Activated CD8-positive, alpha-beta T cell treated with anti-CD3 and anti-CD28 coated beads, Interleukin-2, amount 10 ng/mL, durations not matched to agents 7 days and 5 days (primary cell): ENCODE measurements at regions not wholly inside any gene's neighbourhood (a gene's known extent, or its start where the extent isn't known, plus 50 kb on each side); places are given as distances from the start of the nearest gene placed in this dataset.

Source experiments
- ATAC-seq: fragments of 150-1000 bp; cut with Tn5 transposase; one replicate; pipeline ENCODE4 v1.10.0; 2021; ENCODE audit warnings: moderate library complexity
- CTCF ChIA-PET: fragments of 350-600 bp; sonication (Branson Sonifier 250); formaldehyde crosslinking; loops from one replicate; lab custom pipeline; 2021; ENCODE audit warnings: antibody characterized with exemption; lab: Charles Lee
- POLR2A ChIA-PET: fragments of 350-600 bp; sonication (Branson Sonifier 250); formaldehyde crosslinking; loops from one replicate; lab custom pipeline; 2021; ENCODE audit warnings: antibody characterized with exemption; lab: Charles Lee
- DNase-seq: peaks from one replicate; pipeline ENCODE4 v3.0.0-alpha.2; 2020
- H3K27ac Mint-ChIP-seq: one replicate; pipeline ENCODE4 v1.8.0; 2021; ENCODE audit warnings: mild to moderate bottlenecking, mixed read lengths
- H3K27me3 Mint-ChIP-seq: one replicate; pipeline ENCODE4 v1.8.0; 2021; ENCODE audit warnings: low read depth, mixed read lengths
- H3K36me3 Mint-ChIP-seq: one replicate; pipeline ENCODE4 v1.8.0; 2021; ENCODE audit warnings: low read depth, mixed read lengths
- H3K4me1 Mint-ChIP-seq: one replicate; pipeline ENCODE4 v1.8.0; 2021; ENCODE audit warnings: low read depth, mixed read lengths
- H3K4me3 Mint-ChIP-seq: one replicate; pipeline ENCODE4 v1.8.0; 2021; ENCODE audit warnings: mild to moderate bottlenecking, mixed read lengths
- H3K9me3 Mint-ChIP-seq: one replicate; pipeline ENCODE4 v1.8.0; 2022; ENCODE audit warnings: mixed read lengths; ENCODE audit not compliant: insufficient read depth

GRCh38 chr6:138580801-138581200, 81.5 kb upstream of the NHSL1 start:
- Mint-ChIP-seq H3K36me3 (no peaks in the 10 kb centered on the region), H3K9me3 (no peaks in the 10 kb centered on the region), H3K27ac (no peak overlapping the region), H3K27me3 (peaks cover 2% of the 10 kb centered on the region), H3K4me3 (no peak overlapping the region), H3K4me1 (no peaks in the 10 kb centered on the region)
- DNase-seq (no peak), ATAC-seq (no peak)
- ChIA-PET POLR2A (no interaction called here), CTCF (no interaction called here)

DNA sequence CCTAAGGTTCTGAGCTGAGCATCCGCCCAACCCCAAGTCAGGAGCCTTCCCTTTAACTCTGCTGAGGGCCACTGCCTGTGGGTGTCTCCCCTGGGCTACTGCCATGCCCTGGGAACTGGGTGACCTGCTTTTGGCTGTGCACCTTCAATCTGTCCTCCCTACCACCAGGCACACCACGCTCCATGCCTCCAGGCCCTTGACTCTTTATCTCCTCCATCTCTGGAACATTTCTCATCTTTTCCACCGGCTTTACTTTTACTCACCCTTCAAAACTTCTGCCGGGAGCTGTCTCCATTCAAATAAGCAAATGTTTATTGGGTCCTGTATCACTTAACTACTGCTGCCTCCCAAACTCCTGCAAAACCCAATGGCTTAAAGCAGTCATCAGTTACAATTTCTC, 83.3 kb upstream of the NHSL1 start:
- no peaks in the 10 kb centered on the region for H3K9me3 Mint-ChIP-seq
- H3K36me3 Mint-ChIP-seq: no peaks in the 10 kb centered on the region
- H3K27me3 Mint-ChIP-seq: peaks cover 2% of the 10 kb centered on the region
- no peak overlapping the region for H3K27ac Mint-ChIP-seq
- CTCF ChIA-PET: no interaction called here
- POLR2A ChIA-PET: no interaction called here
- no peak overlapping the region for H3K4me3 Mint-ChIP-seq
- no peak for DNase-seq
- ATAC-seq: no peak
- peaks cover 7% of the 10 kb centered on the region for H3K4me1 Mint-ChIP-seq

- Mint-ChIP-seq H3K27me3 (peaks cover 2% of the 10 kb centered on the region), H3K9me3 (no peaks in the 10 kb centered on the region), H3K4me1 (peaks cover 15% of the 10 kb centered on the region), H3K27ac (no peak overlapping the region), H3K4me3 (no peak overlapping the region), H3K36me3 (no peaks in the 10 kb centered on the region)
- ATAC-seq (no peak), DNase-seq (no peak)
- ChIA-PET POLR2A (no interaction called here), CTCF (interaction anchor here (0.6 to 6.5 kb wide), 5 partner anchors 11 to 470 kb away, joined by 3 to 79 read pairs (median 3); no protein-coding TSS in a partner anchor)
These were observed 87.3 kb upstream of the NHSL1 start for GRCh38 chr6:138586638-138587037.

- ChIA-PET CTCF (interaction anchor here (0.7 to 6.5 kb wide), 14 partner anchors 10 to 472 kb away, joined by 3 to 79 read pairs (median 5); no protein-coding TSS in a partner anchor), POLR2A (no interaction called here)
- Mint-ChIP-seq H3K4me3 (no peak overlapping the region), H3K27me3 (peaks cover 2% of the 10 kb centered on the region), H3K27ac (peak overlapping the region; percentile 47), H3K36me3 (no peaks in the 10 kb centered on the region), H3K9me3 (no peaks in the 10 kb centered on the region), H3K4me1 (peaks cover 36% of the 10 kb centered on the region)
- DNase-seq (peak; percentile 71), ATAC-seq (peak; percentile 63)
These were observed 89.6 kb upstream of the NHSL1 start for GRCh38 chr6:138588805-138589434.

DNA sequence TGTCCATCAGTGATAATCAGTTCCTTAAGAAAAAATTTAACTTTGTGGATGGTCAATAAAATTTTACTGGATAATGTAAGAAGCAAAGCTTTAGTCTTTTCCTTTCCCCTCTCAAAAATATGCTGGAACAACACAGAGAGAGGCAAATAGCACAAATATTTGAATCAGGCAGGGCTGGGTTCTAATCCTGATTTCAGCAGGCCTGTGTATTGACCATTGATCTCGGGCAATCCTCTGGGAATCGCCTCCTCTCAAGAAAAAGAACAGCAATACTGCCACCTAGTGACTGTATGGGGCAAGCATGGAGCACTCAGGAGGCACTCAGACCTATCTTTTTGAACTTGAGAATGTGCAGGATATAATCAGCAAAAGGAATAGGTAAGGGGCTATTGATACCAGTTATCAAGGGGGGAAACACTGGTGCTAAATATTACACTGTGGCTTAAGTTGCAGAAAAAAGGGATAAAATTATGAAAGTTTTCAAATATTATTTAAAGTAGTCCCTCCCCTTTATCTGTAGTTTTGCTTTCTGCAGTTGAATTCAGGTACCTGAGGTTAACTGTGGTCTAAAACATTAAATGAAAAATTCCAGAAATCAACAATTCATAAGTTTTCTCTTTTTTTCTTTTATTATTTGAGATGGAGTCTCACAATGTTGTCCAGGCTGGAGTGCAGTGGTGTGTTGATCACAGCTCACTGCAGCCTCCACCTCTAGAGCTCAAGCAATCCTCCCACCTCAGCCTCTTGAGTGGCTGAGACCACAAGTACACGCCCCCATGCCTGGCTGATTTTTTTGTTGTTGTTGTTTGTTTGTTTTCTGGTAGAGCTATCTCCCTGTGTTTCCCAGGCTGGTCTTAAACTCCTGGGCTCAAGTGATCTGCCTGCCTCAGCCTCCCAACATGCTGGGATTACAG, 91.8 kb upstream of the NHSL1 start:
- ChIA-PET CTCF (interaction anchor here (0.6 to 6.5 kb wide), 16 partner anchors 9 to 475 kb away, joined by 3 to 79 read pairs (median 4); partner anchors contain the start of gene CCDC28A), POLR2A (no interaction called here)
- Mint-ChIP-seq H3K27ac (no peak overlapping the region), H3K4me3 (no peak overlapping the region), H3K27me3 (no peaks in the 10 kb centered on the region), H3K9me3 (no peaks in the 10 kb centered on the region), H3K36me3 (no peaks in the 10 kb centered on the region), H3K4me1 (peaks cover 39% of the 10 kb centered on the region)
- ATAC-seq (peak; percentile 48), DNase-seq (peak; percentile 63)

GRCh38 chr6:138592749-138593123, 93.4 kb upstream of the NHSL1 start:
- POLR2A ChIA-PET: interaction anchor here (0.6 kb wide), 1 partner anchor 179 kb away, joined by 4 read pairs; no protein-coding TSS in a partner anchor
- CTCF ChIA-PET: interaction anchor here (0.9 to 6.5 kb wide), 5 partner anchors 11 to 202 kb away, joined by 3 to 79 read pairs (median 4); partner anchors contain the start of gene CCDC28A
- no peak for DNase-seq
- no peak for ATAC-seq
- peak overlapping the region; percentile 43 for H3K4me3 Mint-ChIP-seq
- H3K36me3 Mint-ChIP-seq: no peaks in the 10 kb centered on the region
- H3K4me1 Mint-ChIP-seq: peaks cover 31% of the 10 kb centered on the region
- H3K27ac Mint-ChIP-seq: no peak overlapping the region
- H3K27me3 Mint-ChIP-seq: no peaks in the 10 kb centered on the region
- H3K9me3 Mint-ChIP-seq: no peaks in the 10 kb centered on the region

- ChIA-PET POLR2A (interaction anchor here (0.6 to 1.2 kb wide), 2 partner anchors 137 to 170 kb away, joined by 3 to 4 read pairs; no protein-coding TSS in a partner anchor), CTCF (interaction anchor here (0.9 to 6.5 kb wide), 4 partner anchors 11 to 175 kb away, joined by 3 to 79 read pairs (median 4); no protein-coding TSS in a partner anchor)
- no peaks in the 10 kb centered on the region for H3K36me3 Mint-ChIP-seq
- H3K9me3 Mint-ChIP-seq: no peaks in the 10 kb centered on the region
- H3K27ac Mint-ChIP-seq: no peak overlapping the region
- peak overlapping the region; percentile 43 for H3K4me3 Mint-ChIP-seq
- DNase-seq (peak; percentile 32), ATAC-seq (peak; percentile 71)
- H3K4me1 Mint-ChIP-seq: peaks cover 31% of the 10 kb centered on the region
- no peaks in the 10 kb centered on the region for H3K27me3 Mint-ChIP-seq
These were observed 94.0 kb upstream of the NHSL1 start for GRCh38 chr6:138593124-138593877.

- Mint-ChIP-seq H3K27ac (no peak overlapping the region), H3K9me3 (no peaks in the 10 kb centered on the region), H3K36me3 (no peaks in the 10 kb centered on the region), H3K4me1 (peaks cover 28% of the 10 kb centered on the region), H3K27me3 (no peaks in the 10 kb centered on the region), H3K4me3 (no peak overlapping the region)
- ATAC-seq (no peak), DNase-seq (no peak)
- ChIA-PET CTCF (interaction anchor here (0.6 to 0.9 kb wide), 3 partner anchors 14 to 172 kb away, joined by 3 to 4 read pairs (median 3); no protein-coding TSS in a partner anchor), POLR2A (interaction anchor here (0.6 to 1.2 kb wide), 3 partner anchors 47 to 170 kb away, joined by 3 to 4 read pairs (median 3); no protein-coding TSS in a partner anchor)
These were observed 94.8 kb upstream of the NHSL1 start for GRCh38 chr6:138593909-138594757.

GRCh38 chr6:138594758-138595140, 95.5 kb upstream of the NHSL1 start:
- H3K36me3 Mint-ChIP-seq: no peaks in the 10 kb centered on the region
- no peak for ATAC-seq
- H3K9me3 Mint-ChIP-seq: no peaks in the 10 kb centered on the region
- ChIA-PET CTCF (interaction anchor here (0.6 to 0.9 kb wide), 2 partner anchors 15 to 98 kb away, joined by 3 read pairs; no protein-coding TSS in a partner anchor), POLR2A (interaction anchor here (1.2 kb wide), 1 partner anchor 169 kb away, joined by 3 read pairs; no protein-coding TSS in a partner anchor)
- DNase-seq: no peak
- H3K4me1 Mint-ChIP-seq: peaks cover 28% of the 10 kb centered on the region
- no peak overlapping the region for H3K27ac Mint-ChIP-seq
- H3K4me3 Mint-ChIP-seq: no peak overlapping the region
- H3K27me3 Mint-ChIP-seq: no peaks in the 10 kb centered on the region

- Mint-ChIP-seq H3K4me3 (no peak overlapping the region), H3K36me3 (no peaks in the 10 kb centered on the region), H3K4me1 (peaks cover 25% of the 10 kb centered on the region), H3K27ac (no peak overlapping the region), H3K9me3 (no peaks in the 10 kb centered on the region), H3K27me3 (no peaks in the 10 kb centered on the region)
- ATAC-seq (no peak), DNase-seq (no peak)
- ChIA-PET CTCF (no interaction called here), POLR2A (no interaction called here)
These were observed 96.8 kb upstream of the NHSL1 start for GRCh38 chr6:138596126-138596525.
